GM23248 (cell line): ENCODE measurements at regions not wholly inside any gene's neighbourhood (a gene's known extent, or its start where the extent isn't known, plus 50 kb on each side); places are given as distances from the start of the nearest gene placed in this dataset.
"Not testable (repeated sequence)": the region's sequence is repeated elsewhere in the genome, so short reads cannot be mapped to it uniquely, and the experiment has no call there.

Experiments used
- EZH2 ChIP-seq: fragments of 200-600 bp; sonication (generic); IDR thresholded peaks from 2 replicates; pipeline ENCODE4 v1.6.1; 2018; ENCODE audit warnings: antibody characterized with exemption, mild to moderate bottlenecking; ENCODE audit not compliant: insufficient read depth, poor library complexity, severe bottlenecking
- EZH2phosphoT487 ChIP-seq: fragments of 200-600 bp; sonication (generic); IDR thresholded peaks from 2 replicates; pipeline ENCODE4 v1.6.1; 2018; ENCODE audit warnings: antibody characterized with exemption, moderate library complexity, mild to moderate bottlenecking, low read depth; ENCODE audit not compliant: insufficient read depth

DNA sequence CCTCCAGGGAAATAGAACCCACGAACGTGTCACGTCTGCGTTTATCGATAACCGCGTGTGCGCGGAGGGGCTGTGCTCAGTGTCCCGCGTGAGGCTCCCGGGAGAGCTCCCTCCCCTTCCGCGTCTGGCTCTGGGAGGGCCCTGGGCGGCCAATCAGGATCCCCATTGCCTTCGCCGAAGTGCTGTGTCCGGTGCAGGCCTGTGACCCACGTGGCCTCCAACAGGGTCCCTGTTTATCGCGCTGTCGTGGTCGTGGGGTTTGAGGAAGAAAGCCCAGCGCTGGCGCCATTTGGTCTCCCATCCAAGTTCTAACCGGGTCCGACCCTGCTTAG, 345.6 kb downstream of the ADGRD1 start:
- TF ChIP-seq EZH2, EZH2phosphoT487: not testable (repeated sequence)
